Vagina (tissue), 2 donors: ENCODE measurements at regions not wholly inside any gene's neighbourhood (a gene's known extent, or its start where the extent isn't known, plus 50 kb on each side); places are given as distances from the start of the nearest gene placed in this dataset.

Source experiments
- POLR2A ChIP-seq, 2 donors: fragments of 450-650 bp; IDR thresholded peaks; one replicate each; pipeline ENCODE4 v1.6.1; 2017; ENCODE audit warnings: antibody characterized with exemption in 2 of 2, mild to moderate bottlenecking in 2 of 2, moderate library complexity in 2 of 2
- POLR2AphosphoS5 ChIP-seq, 2 donors: sonication (generic); formaldehyde crosslinking; IDR thresholded peaks; one replicate each; pipeline ENCODE4 v1.9.0; 2017; ENCODE audit warnings: antibody characterized with exemption in 2 of 2, mild to moderate bottlenecking in 2 of 2, low read depth in 1 of 2; ENCODE audit not compliant: insufficient read depth in 1 of 2
- TF ChIP-seq, protein P1 (sequence below), 3 experiments: fragments of 450-650 bp in 2 of 3; fragments of 200-600 bp in 1 of 3; sonication (generic) in 1 of 3; IDR thresholded peaks; one replicate each; pipeline ENCODE4 v1.5.1; 2017 to 2019; ENCODE audit warnings: antibody characterized with exemption in 3 of 3, mild to moderate bottlenecking in 2 of 3, moderate library complexity in 2 of 3

DNA sequence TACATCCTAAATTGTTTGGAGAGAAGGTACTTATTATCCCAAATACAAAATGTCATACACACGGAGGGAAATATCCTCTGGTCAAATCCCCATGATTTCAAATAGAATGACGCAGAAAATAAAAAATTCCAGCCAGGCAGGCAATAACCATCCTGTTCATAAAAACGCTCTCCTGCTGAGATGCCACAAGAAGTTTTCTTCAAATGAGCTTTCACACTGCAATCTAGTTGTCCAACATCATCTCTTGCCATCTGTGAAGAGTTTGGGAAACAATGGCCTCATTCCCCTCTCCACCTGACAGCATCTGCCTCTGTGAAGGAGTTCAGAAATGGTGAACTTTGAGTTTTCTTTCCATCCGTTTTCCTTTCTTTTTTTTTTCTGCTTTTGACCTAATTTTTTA lies 83.3 kb upstream of the SLC30A5 start:
- TF ChIP-seq POLR2AphosphoS5 (IDR thresholded peaks at IDR 0.05; ENCODE audit: insufficient read depth in 1 of 2, low read depth in 1 of 2) (no peak), POLR2A (IDR thresholded peaks at IDR 0.05) (no peak)
- TF ChIP-seq, protein P1, sequence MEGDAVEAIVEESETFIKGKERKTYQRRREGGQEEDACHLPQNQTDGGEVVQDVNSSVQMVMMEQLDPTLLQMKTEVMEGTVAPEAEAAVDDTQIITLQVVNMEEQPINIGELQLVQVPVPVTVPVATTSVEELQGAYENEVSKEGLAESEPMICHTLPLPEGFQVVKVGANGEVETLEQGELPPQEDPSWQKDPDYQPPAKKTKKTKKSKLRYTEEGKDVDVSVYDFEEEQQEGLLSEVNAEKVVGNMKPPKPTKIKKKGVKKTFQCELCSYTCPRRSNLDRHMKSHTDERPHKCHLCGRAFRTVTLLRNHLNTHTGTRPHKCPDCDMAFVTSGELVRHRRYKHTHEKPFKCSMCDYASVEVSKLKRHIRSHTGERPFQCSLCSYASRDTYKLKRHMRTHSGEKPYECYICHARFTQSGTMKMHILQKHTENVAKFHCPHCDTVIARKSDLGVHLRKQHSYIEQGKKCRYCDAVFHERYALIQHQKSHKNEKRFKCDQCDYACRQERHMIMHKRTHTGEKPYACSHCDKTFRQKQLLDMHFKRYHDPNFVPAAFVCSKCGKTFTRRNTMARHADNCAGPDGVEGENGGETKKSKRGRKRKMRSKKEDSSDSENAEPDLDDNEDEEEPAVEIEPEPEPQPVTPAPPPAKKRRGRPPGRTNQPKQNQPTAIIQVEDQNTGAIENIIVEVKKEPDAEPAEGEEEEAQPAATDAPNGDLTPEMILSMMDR (IDR thresholded peaks at IDR 0.05), result no peak
